GM12874 (cell line): ENCODE measurements at regions not wholly inside any gene's neighbourhood (a gene's known extent, or its start where the extent isn't known, plus 50 kb on each side); places are given as distances from the start of the nearest gene placed in this dataset.

Experiments used
- TF ChIP-seq, protein P1 (sequence below): IDR thresholded peaks from 2 replicates; pipeline ENCODE4 v1.5.1; 2011; ENCODE audit warnings: low read depth, mild to moderate bottlenecking, control low read depth, low read length, moderate library complexity; ENCODE audit not compliant: insufficient read depth

DNA sequence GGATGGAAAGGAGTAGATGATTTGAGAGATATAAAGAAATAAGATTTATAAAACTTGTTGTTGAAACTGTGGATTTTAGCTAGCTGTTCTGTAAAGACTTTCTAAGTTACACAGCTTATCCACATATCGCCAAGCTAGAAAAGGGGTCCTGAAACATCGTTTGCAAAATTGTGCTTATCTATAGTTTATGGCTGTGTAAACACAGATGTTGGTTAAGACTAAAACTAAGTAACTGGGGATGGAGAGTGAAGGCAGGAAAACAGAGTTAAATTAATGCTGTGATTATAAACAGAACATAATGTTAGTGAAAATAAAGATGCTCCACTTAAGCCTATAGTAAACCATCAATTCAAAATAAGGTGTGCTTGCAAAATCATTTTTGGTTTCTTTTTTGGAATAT is 311.3 kb upstream of the DDHD1 start:
- TF ChIP-seq, protein P1, sequence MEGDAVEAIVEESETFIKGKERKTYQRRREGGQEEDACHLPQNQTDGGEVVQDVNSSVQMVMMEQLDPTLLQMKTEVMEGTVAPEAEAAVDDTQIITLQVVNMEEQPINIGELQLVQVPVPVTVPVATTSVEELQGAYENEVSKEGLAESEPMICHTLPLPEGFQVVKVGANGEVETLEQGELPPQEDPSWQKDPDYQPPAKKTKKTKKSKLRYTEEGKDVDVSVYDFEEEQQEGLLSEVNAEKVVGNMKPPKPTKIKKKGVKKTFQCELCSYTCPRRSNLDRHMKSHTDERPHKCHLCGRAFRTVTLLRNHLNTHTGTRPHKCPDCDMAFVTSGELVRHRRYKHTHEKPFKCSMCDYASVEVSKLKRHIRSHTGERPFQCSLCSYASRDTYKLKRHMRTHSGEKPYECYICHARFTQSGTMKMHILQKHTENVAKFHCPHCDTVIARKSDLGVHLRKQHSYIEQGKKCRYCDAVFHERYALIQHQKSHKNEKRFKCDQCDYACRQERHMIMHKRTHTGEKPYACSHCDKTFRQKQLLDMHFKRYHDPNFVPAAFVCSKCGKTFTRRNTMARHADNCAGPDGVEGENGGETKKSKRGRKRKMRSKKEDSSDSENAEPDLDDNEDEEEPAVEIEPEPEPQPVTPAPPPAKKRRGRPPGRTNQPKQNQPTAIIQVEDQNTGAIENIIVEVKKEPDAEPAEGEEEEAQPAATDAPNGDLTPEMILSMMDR: no peak

DNA sequence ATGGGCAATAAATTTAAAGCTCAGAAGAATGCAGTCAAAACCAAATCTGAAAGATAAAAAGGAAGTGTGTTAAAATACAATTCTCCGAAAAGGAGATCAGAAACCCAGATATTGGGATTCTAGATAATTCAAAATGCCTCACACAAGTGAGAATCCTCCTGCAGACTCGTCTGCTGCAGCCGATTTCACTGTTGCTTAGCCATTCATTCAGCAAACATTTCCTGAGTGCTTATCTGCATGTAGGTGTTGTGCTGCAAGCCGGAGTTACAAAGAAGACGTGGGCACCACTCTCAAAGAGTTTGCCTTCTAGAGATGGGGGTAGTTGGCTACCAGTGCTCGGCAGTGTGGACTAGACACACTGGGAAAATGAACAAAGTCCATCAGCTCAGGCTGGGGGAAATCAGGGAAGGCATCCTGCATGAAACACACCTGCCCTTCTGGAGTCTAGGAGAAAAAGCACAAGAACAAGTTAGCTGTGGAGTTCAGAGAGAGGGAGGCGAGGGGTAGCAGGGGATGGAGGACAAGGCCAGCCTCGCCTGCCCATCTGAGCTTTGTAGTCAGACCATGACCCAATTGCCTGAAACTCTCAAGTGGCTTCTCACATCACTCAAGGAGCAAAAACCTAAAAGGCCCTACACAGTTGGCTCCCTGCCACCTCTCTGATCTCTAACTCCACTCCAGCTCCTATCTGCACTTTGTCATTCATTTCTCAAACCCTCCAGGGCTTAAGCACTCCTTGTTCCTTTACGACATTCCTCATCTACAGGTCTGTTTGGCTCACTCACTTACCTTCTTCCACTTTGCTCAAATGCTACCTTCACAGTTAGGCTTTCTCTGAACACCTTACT is 310.0 kb upstream of the DDHD1 start:
- TF ChIP-seq, protein P1: no peak

DNA sequence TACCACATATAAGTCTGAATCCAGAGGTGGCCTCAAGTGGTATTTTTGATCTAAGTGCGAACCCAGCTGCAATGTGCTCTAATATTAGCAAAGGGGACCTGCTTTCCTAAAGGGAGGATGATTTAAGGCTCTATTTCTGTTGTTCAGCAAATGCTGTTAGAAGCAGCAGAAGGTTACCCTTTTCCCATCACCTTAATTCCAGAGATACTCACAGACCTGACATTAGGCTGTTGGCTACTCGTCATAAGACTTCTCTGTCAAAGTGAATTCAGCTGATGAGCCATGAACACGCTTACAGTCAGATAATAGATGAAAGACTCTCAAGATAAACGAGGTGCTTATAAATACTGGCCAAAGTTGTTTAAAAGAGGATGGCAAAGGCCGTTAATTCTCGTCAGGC is 308.7 kb upstream of the DDHD1 start:
- TF ChIP-seq, protein P1: no peak

DNA sequence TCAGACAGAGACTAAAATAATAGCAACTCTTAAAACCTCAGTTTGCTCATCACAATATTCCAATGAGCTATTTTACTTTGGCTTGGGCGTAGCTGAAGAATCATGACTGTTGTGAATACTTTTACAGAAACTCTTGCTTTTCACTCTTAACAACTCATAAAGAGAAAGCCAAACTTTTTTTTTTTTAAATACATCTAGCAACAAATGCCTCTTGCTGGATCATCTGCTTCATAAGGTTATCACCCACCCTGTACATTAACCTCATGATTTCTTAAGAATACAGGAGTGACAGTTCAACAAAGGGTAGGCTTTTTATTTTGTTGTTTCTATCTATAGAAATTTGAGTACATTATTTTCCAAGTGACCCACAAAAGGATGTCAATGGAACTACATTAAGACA is 307.4 kb upstream of the DDHD1 start:
- TF ChIP-seq, protein P1: no peak

DNA sequence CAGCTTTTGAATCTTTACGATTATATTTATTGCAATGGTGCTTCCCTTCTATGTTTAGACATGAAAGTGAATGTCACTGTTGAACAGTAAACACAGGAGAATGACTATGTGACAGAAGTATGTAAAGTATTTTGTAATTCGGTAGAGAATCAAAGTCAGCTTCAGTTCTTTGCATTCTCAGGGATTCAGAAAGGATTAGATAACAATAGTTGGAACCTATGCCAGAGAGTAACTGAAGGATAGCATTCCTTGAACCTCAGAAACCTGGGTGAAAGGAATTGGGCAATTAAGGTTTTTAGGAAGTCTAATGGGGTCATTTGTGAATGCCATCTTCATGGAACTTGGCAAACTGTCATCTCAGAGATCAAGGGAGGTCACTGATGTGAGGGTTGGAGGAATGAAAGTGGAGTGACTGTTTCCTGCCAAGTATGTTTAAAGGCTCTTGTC is 305.3 kb upstream of the DDHD1 start:
- TF ChIP-seq, protein P1: no peak

DNA sequence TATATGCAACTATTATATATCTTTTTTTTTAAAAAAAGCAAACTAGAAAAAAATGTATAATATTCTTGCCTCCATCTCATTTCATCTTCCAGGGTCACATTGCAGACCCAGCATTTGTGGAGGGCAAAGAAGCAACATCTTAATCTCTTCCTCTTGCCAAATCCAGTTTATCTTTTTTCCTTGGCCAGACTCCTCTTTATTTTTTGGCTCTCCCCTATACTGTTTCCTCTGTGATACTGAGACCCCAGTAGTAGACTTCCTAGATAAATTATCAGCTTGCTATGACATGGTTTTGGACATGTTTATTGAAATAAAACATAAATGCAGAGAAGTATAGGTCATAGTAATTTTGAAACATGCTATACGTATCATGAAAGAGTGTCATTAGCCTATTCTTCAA is 303.8 kb upstream of the DDHD1 start:
- TF ChIP-seq, protein P1: no peak

DNA sequence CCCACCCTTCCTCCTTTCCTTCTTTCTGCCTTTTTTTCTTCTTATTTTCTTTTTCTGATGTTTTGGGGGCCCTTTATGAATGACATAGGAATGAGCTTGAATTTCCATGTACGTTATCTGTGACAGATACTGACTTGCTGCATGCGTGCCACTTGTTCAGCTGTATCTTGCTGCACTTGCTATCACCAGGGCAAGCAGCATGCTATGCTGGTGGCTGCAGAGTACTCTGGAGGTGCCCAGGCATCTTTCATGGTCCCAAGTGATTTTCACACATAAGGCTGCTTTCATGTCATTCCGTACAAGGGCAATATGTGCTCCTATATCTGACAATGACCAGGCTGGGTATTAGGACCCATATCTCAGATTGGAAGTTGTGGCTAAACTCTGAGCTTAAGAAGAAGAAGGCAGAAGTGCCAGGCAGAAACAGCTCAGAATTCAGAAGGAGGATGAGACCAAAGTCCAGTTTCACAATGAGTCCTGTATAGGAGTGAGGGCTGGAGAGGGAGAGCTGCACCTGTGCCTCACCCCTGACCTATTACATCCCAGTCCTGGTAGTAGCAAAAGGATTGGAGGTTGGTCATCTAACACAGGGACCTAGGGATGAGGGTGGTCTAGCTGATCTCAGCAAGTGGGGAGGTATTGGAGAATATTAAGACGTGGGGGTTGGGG is 299.0 kb upstream of the DDHD1 start:
- TF ChIP-seq, protein P1: no peak
